ENCODE measurements at regions not wholly inside any gene's neighbourhood (a gene's known extent, or its start where the extent isn't known, plus 50 kb on each side); places are given as distances from the start of the nearest gene placed in this dataset.

GRCh38 chr10:56805022-56805421, 444.0 kb upstream of the ZWINT start:
- TF ChIP-seq POLR2AphosphoS5 (IDR thresholded peaks at IDR 0.05; ENCODE audit: low read depth, low read length): no peak
- TF ChIP-seq, protein P1, sequence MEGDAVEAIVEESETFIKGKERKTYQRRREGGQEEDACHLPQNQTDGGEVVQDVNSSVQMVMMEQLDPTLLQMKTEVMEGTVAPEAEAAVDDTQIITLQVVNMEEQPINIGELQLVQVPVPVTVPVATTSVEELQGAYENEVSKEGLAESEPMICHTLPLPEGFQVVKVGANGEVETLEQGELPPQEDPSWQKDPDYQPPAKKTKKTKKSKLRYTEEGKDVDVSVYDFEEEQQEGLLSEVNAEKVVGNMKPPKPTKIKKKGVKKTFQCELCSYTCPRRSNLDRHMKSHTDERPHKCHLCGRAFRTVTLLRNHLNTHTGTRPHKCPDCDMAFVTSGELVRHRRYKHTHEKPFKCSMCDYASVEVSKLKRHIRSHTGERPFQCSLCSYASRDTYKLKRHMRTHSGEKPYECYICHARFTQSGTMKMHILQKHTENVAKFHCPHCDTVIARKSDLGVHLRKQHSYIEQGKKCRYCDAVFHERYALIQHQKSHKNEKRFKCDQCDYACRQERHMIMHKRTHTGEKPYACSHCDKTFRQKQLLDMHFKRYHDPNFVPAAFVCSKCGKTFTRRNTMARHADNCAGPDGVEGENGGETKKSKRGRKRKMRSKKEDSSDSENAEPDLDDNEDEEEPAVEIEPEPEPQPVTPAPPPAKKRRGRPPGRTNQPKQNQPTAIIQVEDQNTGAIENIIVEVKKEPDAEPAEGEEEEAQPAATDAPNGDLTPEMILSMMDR (IDR thresholded peaks at IDR 0.05): no peak
- TF ChIP-seq TCF7L2 (IDR thresholded peaks at IDR 0.05; ENCODE audit: low read depth, low read length): no peak
- no peak for TF ChIP-seq SIN3A (IDR thresholded peaks at IDR 0.05; ENCODE audit: borderline replicate concordance, insufficient read depth, low read depth, low read length)
- TF ChIP-seq, protein P2, sequence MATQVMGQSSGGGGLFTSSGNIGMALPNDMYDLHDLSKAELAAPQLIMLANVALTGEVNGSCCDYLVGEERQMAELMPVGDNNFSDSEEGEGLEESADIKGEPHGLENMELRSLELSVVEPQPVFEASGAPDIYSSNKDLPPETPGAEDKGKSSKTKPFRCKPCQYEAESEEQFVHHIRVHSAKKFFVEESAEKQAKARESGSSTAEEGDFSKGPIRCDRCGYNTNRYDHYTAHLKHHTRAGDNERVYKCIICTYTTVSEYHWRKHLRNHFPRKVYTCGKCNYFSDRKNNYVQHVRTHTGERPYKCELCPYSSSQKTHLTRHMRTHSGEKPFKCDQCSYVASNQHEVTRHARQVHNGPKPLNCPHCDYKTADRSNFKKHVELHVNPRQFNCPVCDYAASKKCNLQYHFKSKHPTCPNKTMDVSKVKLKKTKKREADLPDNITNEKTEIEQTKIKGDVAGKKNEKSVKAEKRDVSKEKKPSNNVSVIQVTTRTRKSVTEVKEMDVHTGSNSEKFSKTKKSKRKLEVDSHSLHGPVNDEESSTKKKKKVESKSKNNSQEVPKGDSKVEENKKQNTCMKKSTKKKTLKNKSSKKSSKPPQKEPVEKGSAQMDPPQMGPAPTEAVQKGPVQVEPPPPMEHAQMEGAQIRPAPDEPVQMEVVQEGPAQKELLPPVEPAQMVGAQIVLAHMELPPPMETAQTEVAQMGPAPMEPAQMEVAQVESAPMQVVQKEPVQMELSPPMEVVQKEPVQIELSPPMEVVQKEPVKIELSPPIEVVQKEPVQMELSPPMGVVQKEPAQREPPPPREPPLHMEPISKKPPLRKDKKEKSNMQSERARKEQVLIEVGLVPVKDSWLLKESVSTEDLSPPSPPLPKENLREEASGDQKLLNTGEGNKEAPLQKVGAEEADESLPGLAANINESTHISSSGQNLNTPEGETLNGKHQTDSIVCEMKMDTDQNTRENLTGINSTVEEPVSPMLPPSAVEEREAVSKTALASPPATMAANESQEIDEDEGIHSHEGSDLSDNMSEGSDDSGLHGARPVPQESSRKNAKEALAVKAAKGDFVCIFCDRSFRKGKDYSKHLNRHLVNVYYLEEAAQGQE (IDR thresholded peaks at IDR 0.05; ENCODE audit: insufficient read depth in 1 of 2, low read depth in 2 of 2, low read length in 1 of 2): no peak

Measured in Panc1 (cell line).